ENCODE measurements at regions not wholly inside any gene's neighbourhood (a gene's known extent, or its start where the extent isn't known, plus 50 kb on each side); places are given as distances from the start of the nearest gene placed in this dataset.

- H3K4me3 Mint-ChIP-seq (ENCODE audit: unreplicated experiment) = no peak overlapping the region
- TF ChIP-seq CTCF (IDR thresholded peaks at IDR 0.05; ENCODE audit: unreplicated experiment) = no peak
- H3K27me3 Mint-ChIP-seq (ENCODE audit: insufficient read depth, unreplicated experiment) = no peaks in the 10 kb centered on the region
- no peak for DNase-seq (ENCODE audit: unreplicated experiment)
- intact Hi-C loops (cut with micrococcal nuclease) = no loop called here
- peaks cover 21% of the 10 kb centered on the region for H3K4me1 Mint-ChIP-seq (ENCODE audit: insufficient read depth, unreplicated experiment)
- ChIA-PET POLR2A (no interaction called here), CTCF (interaction anchor here (1.4 kb wide), 1 partner anchor 18 kb away, joined by 3 read pairs; no protein-coding TSS in a partner anchor)
- no peaks in the 10 kb centered on the region for H3K36me3 Mint-ChIP-seq (ENCODE audit: insufficient read depth, unreplicated experiment)
- H3K9me3 Mint-ChIP-seq (ENCODE audit: unreplicated experiment) = no peaks in the 10 kb centered on the region
- no peak overlapping the region for H3K27ac Mint-ChIP-seq (ENCODE audit: low read depth, unreplicated experiment)
- BruUV-seq (replicated peaks) = no TSS peak
These were observed 173.7 kb upstream of the LEF1 start for GRCh38 chr4:108342325-108342970.

- DNase-seq (ENCODE audit: unreplicated experiment) = peak; percentile 5
- BruUV-seq (replicated peaks) = no TSS peak
- H3K27me3 Mint-ChIP-seq (ENCODE audit: insufficient read depth, unreplicated experiment) = no peaks in the 10 kb centered on the region
- H3K36me3 Mint-ChIP-seq (ENCODE audit: insufficient read depth, unreplicated experiment) = no peaks in the 10 kb centered on the region
- no peaks in the 10 kb centered on the region for H3K9me3 Mint-ChIP-seq (ENCODE audit: unreplicated experiment)
- ChIA-PET CTCF (no interaction called here), POLR2A (interaction anchor here (0.8 kb wide), 1 partner anchor 19 kb away, joined by 3 read pairs; no protein-coding TSS in a partner anchor)
- H3K4me3 Mint-ChIP-seq (ENCODE audit: unreplicated experiment) = no peak overlapping the region
- intact Hi-C loops (cut with micrococcal nuclease) = no loop called here
- peaks cover 10% of the 10 kb centered on the region for H3K4me1 Mint-ChIP-seq (ENCODE audit: insufficient read depth, unreplicated experiment)
- no peak for TF ChIP-seq CTCF (IDR thresholded peaks at IDR 0.05; ENCODE audit: unreplicated experiment)
- no peak overlapping the region for H3K27ac Mint-ChIP-seq (ENCODE audit: low read depth, unreplicated experiment)
These were observed 169.2 kb upstream of the LEF1 start for GRCh38 chr4:108337923-108338322.

- CTCF ChIA-PET = no interaction called here
- BruUV-seq (replicated peaks) = no TSS peak
- no peak overlapping the region for H3K27ac Mint-ChIP-seq (ENCODE audit: low read depth, unreplicated experiment)
- no peaks in the 10 kb centered on the region for H3K27me3 Mint-ChIP-seq (ENCODE audit: insufficient read depth, unreplicated experiment)
- H3K9me3 Mint-ChIP-seq (ENCODE audit: unreplicated experiment) = no peaks in the 10 kb centered on the region
- intact Hi-C loops (cut with micrococcal nuclease) = no loop called here
- peaks cover 10% of the 10 kb centered on the region for H3K4me1 Mint-ChIP-seq (ENCODE audit: insufficient read depth, unreplicated experiment)
- peak; percentile 72 for DNase-seq (ENCODE audit: unreplicated experiment)
- no peaks in the 10 kb centered on the region for H3K36me3 Mint-ChIP-seq (ENCODE audit: insufficient read depth, unreplicated experiment)
- TF ChIP-seq CTCF (IDR thresholded peaks at IDR 0.05; ENCODE audit: unreplicated experiment) = no peak
- POLR2A ChIA-PET = interaction anchor here (0.6 to 0.9 kb wide), 2 partner anchors 131 to 185 kb away, joined by 3 read pairs; no protein-coding TSS in a partner anchor
- H3K4me3 Mint-ChIP-seq (ENCODE audit: unreplicated experiment) = no peak overlapping the region
These were observed 167.3 kb upstream of the LEF1 start for GRCh38 chr4:108336076-108336475.

GRCh38 chr4:108335081-108335480 lies 166.3 kb upstream of the LEF1 start:
- no peaks in the 10 kb centered on the region for H3K36me3 Mint-ChIP-seq (ENCODE audit: insufficient read depth, unreplicated experiment)
- ChIA-PET POLR2A (no interaction called here), CTCF (no interaction called here)
- H3K4me3 Mint-ChIP-seq (ENCODE audit: unreplicated experiment) = no peak overlapping the region
- no peaks in the 10 kb centered on the region for H3K9me3 Mint-ChIP-seq (ENCODE audit: unreplicated experiment)
- DNase-seq (ENCODE audit: unreplicated experiment) = no peak
- H3K27me3 Mint-ChIP-seq (ENCODE audit: insufficient read depth, unreplicated experiment) = no peaks in the 10 kb centered on the region
- no peak overlapping the region for H3K27ac Mint-ChIP-seq (ENCODE audit: low read depth, unreplicated experiment)
- no TSS peak for BruUV-seq (replicated peaks)
- intact Hi-C loops (cut with micrococcal nuclease) = no loop called here
- peaks cover 10% of the 10 kb centered on the region for H3K4me1 Mint-ChIP-seq (ENCODE audit: insufficient read depth, unreplicated experiment)
- no peak for TF ChIP-seq CTCF (IDR thresholded peaks at IDR 0.05; ENCODE audit: unreplicated experiment)
